H4 (cell line): ENCODE measurements at regions not wholly inside any gene's neighbourhood (a gene's known extent, or its start where the extent isn't known, plus 50 kb on each side); places are given as distances from the start of the nearest gene placed in this dataset.

Experiments
- DNase-seq: peaks from one replicate; pipeline ENCODE4 v3.0.0-alpha.2; 2015; ENCODE audit warnings: low spot score

GRCh38 chr2:15082105-15083058 lies 449.9 kb downstream of the LRATD1 start:
- DNase-seq = no peak

- DNase-seq = no peak
These were observed 452.4 kb downstream of the LRATD1 start for GRCh38 chr2:15084826-15085489.

DNA sequence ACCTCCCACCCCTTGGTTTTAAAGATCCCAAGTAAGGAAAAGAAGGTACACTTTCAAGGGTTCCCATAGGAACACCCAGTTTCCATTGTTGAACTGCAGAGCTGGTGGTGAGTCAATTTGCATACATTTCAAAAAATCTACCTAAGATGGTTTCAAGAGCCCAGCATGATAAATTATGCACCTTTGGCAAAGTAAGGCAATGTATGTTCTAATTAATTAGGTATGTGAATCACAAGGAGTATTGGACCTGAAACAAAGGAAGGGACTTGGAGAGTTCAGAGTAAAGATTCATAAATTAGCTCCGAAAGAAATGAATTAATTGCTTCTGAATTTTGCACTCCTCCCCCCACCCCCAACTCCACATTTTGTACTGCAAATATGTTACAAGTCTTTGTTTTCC lies 459.7 kb downstream of the LRATD1 start:
- no peak for DNase-seq

DNA sequence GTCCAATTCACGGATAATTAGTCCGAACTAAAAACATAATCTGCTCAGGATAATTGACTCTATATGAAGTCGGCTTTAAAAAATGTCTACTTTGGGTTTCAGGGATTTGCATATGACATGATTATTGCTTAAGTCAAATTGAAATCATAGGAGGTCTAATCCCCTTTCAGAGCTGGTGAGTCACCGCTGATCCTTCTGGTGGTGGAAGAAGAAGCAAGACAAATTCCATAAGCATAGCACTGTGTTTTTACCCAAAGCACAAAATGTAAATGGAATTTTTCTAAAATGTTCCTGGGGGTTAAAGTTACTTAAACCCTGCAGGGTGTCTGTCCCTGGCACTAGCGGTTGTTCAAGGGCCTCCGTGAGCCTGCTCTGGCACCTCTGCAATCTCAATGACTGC lies 460.2 kb downstream of the LRATD1 start:
- DNase-seq = no peak

DNA sequence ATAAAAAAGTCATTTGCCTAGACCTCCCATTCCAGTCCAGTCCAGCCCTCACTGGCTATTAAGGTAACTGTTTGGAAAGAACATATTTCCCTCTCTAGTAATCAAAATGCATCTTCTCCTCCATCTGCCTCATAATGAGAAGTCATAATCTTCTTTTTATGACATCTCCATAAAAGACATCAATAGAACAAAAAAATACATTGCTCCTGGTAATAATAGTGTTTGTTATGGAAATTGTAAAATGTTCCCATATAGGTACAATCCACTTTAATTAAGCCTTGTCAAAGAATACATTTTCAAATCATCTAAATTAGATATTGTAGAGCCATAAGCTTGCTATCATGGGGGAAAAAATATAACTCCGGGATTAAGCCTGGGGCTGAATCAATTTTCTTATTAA lies 461.6 kb downstream of the LRATD1 start:
- no peak for DNase-seq

DNA sequence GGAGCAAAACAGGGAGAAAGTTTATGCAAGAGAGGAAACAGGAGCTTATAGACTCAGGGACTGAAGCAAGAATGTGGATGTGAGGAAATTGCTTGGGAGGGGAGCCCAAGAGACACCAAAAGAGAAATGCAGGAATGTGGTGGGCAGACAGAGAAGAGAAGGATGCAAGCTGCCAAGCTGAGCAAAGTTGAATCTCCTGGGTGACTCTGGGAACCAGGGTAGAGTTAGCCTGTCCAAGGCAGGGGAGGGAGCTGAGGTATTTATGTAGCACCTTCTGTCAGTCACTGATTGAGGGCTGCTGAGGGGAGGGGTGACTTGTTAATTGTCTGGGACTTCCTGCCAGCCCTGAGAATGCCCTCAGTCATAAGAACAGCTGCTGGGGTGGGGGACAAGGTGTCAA lies 464.3 kb downstream of the NBAS start:
- DNase-seq = no peak

DNA sequence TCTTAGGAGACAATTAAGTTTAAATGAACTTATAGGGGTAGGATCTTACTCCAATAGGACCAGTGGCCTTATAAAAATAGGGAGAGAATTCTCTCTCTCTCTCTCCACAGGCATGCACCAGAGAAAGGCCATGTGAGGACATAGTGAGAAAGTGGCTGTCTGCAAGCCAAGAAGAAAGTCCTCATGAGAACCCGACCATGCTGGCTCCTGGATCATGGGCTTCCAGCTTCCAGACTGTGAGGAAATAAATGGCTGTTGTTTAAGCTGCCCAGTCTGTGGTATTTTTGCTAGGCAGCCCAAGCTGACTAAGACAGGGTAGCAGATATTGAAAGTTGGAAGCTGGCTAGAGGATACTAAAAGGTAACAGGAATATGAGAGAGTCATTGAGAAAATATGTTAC lies 454.0 kb downstream of the NBAS start:
- DNase-seq = no peak

GRCh38 chr2:15111718-15112117 lies 449.4 kb downstream of the NBAS start:
- no peak for DNase-seq

- no peak for DNase-seq
These were observed 448.9 kb downstream of the NBAS start for GRCh38 chr2:15112216-15112615.

- no peak for DNase-seq
These were observed 445.4 kb downstream of the NBAS start for GRCh38 chr2:15115776-15116175.

DNA sequence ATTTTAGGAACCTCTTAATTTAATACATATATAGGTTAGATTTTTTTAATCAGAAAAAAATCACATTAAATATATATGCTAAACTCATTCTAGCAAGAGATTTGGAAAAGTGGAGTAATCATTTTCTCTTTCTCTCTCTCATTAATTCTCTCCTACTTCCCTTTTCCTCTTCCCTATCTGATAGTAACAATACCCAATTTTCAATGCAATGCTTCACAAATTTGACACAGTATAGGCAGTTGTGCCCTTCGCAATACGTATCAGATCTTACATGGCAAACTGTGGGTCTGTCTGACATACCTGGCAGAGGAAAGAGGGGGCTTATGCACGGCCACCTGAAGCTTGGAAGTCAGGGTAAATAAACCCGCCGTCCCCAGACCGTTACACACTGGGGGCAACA lies 444.3 kb downstream of the NBAS start:
- DNase-seq = no peak
